GM18907 (cell line): ENCODE measurements at regions not wholly inside any gene's neighbourhood (a gene's known extent, or its start where the extent isn't known, plus 50 kb on each side); places are given as distances from the start of the nearest gene placed in this dataset.
"Not testable (repeated sequence)": the region's sequence is repeated elsewhere in the genome, so short reads cannot be mapped to it uniquely, and the experiment has no call there.

ENCODE experiments used
- ATAC-seq: cut with Tn5 transposase; IDR thresholded peaks from one replicate; pipeline ENCODE4 v1.9.1; 2021; ENCODE audit warnings: mild to moderate bottlenecking, moderate library complexity; ENCODE audit not compliant: unreplicated experiment

DNA sequence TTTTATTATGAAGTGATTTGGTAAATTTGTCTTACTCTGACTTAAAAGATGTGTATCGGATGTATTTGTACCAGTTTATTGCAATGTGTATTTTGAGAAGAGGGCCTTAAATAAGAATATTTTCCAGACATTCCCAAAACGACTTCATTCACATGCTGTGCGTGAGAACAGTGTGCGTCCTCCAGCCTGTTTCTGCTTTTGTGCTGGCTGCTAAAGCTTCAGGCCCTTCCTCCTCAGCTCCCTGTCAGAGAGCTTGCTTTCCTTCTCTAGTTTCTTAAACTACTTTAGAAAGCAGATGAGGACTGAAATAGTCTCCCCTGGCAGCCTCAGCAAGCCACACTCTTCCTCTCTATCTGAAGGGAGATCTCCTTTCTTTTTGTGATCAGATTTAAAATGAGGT lies 157.8 kb downstream of the SAMD5 start:
- ATAC-seq = no peak

DNA sequence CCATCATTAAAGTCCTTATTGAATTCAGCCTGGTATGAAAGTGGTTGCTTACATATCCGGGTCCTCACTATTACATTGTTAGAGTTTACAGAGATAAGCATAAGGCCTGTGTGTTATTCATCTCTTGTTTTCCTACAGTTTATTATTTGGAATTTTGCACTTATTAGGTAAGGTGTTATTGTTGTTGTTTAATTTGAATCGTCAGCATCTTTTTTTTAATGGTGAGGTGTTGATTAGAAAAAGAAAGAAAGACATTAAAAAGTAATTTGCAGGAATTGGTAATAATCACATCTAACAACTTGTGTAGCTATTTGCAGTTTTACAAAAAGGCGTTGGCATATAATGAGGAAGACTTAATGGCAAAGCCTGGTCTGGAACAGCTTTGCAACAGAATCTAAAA lies 158.6 kb downstream of the SAMD5 start:
- ATAC-seq = no peak

DNA sequence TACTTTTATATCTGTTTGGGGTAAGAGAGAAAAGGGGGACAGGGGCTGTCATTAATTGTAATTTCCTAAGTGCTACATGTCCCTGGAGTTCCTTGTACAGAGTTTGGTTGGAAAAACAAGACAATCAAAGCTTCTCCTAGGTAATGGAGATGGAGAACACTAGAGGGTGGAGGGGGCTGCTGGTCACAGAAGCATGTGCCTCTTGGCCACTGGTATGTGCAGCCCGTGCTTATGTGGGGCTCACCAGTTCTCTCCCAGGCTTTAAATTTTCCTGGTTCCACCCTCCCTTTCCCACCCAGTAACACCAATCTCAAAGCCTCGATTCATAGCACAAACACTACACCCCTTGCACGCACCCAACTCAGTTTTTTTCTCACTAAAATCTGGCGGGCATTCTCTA lies 165.6 kb downstream of the SAMD5 start:
- ATAC-seq = no peak

DNA sequence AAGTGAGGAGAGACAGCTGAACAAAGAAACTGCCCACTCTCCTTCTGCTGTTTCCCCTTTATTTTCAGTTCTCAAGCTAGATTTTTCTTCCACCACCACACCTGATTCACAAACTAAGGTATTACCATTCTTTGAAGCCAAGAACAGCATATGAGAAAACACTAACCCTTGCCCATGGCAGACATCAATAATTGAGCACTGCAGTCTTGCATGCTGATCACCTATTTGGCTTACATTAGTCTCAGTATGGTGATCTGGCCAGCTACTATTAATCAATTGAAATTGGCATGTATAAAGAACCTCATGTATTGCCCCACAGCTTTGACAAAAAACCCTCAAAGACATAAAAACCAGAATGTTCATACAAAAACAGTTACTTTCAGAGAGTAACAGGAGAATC lies 166.3 kb downstream of the SAMD5 start:
- ATAC-seq = no peak

DNA sequence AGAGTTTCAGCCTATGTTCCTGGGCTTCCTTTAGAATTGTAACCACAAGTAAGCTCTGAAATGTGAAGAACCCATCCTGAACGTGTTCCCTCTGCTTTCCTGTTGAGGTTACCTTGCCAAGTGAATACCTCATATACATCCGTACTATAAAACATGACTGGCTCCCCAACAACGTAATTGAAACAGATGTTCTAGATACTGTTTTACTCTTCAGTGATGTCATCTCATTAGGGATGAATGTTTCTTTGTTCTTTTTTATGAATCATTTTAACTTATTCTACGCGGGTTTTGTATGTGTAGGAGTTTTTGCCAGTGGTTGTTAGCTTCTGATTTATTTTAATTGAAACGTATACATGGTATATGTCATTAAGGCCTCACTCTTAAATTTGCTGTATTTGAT lies 166.8 kb downstream of the SAMD5 start:
- ATAC-seq = no peak

DNA sequence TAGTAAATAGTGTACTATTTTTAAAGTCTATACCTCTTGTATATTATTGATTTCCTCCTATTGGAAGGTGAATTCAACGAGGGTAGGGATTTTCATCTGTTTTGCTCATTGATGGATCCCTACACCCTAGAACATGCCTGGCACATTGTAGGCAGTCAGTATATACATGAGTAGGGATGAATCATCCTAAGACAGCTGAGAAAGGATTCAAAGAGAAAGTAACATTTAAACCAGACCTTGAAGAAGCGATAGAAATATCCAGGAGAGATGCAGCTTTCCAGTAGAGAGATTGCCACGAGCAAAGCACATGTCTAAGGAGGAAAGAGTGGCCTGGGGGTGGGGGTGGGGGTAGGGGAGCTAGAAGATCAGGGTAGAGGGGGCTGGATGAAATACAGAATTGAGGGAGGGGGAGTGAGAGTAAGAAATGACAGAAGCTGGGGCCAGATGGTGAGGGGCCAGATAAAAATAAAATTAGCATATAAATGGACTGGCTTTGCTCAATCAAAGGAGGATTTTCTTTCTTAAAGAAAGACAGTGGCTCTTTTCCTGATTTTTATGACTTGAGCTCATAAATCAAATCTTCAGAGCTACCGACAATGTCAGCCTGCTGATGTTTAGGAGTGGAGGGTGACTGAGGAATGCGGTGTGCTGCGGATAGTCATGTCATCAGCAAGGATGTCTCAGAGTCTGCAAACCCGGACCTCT lies 168.2 kb downstream of the SAMD5 start:
- no peak for ATAC-seq

DNA sequence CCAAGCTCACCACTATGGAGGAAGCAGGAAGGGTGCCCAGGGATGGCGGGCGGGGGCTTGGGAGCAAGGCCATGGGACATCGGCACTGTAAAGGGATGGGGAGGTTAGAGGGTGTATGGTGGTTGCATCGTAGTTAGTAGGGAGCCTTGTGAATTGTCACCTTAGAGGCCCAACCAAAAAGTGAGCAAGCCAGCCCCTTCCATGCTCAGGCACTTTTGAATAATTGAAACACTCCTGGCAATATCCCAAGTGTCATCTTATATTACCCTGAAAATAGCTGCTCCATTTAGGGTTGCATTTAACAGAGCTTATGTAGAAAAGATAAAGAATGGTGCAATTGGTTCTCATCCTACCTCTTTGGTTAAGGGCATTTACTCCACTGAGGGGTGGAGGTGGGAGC lies 169.2 kb downstream of the SAMD5 start:
- ATAC-seq = no peak

DNA sequence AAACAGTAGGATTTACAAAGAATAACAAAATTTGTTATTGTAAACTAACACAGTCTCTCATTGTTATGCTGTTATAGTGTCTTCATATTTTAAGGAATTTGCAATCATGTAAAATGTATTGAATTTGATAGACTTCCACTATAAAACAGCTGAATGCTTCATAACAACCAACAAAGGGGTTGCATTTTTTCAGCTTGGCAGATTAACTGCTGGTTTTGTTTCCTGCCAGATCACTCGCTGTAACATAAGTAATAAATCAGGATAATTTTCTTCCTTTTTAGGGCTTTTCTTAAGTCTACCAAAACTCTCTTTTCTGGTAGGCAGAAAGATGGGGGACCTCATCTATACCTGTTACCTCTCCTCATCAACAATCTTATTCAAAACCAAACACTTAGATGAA lies 169.8 kb downstream of the SAMD5 start:
- no peak for ATAC-seq

DNA sequence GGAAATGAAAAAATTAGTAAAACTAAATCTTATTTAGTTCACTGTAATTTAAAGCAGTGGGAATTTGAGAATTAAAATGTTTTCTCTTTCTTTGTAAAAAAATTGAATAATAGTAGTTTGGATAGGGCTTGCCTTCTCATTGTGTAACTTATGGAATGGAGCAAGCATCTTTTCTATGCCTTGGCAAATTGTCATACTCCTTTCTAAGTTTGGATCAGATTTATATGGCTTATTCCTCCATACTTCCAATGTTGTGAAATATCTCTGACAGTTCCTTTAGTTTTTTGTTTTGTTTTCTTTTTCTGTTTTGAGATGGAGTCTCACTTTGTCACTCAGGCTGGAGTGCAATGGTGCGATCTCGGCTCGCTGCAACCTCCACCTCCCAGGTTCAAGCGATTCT lies 176.4 kb downstream of the SAMD5 start:
- ATAC-seq = no peak

DNA sequence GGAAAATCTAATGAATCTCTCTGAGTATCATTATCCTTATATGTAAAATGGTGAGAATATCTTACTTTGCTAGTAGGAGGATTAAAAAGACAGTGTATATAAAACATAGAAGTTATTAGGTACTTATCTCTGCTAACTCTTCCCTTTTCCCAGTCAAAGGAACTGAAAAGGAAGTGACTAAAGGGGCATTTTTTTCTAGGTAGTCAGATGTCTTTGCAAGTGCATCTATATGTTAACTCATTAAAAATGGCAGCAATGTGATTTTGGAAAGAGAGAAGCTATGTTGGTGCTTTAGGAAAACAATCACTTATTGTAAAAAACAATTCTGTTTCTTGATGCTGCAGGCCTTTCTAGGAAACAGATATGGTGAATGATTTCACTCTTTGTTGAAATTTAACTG lies 180.9 kb downstream of the SAMD5 start:
- no peak for ATAC-seq

DNA sequence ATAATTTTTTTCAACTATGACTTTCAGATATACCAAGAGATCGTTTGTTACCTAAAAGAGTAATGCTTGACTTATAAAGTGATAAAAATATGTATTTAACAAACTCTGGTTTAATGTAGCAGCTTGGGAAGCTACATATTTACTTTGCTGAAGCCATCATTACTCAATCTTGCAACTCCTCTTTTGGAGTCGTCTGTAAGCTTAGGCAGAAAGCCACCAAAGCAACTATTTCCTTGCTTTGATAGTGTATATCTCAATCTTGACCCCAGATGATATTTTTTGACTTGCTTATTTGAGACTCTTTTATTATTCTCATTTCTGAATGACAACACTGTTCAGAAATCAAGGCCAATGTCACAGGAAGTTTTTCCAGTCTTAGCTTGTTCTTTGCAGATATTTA lies 183.0 kb downstream of the SAMD5 start:
- ATAC-seq = no peak

DNA sequence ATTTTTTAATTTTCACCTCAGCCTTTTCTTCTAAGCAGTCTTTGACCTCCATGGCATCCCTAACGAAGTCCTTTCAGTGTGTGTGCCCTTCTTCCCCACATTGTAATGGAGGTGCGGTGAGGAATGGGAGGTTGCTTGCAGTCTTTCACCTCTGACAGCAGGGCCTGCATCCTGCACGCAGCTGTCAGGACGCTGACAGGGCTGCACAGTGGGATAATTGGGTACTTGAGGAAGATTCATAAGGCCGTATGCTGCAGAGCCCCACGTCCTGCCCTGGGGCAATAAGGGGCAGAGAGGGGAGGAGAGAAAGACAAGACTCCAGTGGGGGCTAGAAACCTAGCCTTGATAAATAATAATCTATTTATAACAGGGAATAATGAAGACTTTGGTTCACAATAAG lies 184.7 kb downstream of the SAMD5 start:
- ATAC-seq = no peak

DNA sequence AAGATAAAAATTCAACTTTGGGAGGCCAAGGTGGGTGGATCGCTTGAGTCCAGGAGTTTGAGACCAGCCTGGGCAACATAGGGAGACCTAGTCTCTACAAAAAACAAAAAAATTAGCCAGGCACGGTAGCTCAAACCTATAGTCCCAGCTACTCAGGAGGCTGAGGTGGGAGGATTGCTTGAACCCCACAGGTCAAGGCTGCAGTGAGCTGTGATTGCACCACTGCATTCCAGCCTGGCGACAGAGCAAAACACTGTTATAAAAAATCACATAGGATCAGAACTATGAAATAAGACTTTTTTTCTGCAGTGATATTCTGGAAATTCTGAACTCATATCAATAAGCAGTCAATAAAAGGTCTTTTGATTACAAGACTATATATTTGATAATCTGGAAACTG lies 186.1 kb downstream of the SAMD5 start:
- ATAC-seq = not testable (repeated sequence)

DNA sequence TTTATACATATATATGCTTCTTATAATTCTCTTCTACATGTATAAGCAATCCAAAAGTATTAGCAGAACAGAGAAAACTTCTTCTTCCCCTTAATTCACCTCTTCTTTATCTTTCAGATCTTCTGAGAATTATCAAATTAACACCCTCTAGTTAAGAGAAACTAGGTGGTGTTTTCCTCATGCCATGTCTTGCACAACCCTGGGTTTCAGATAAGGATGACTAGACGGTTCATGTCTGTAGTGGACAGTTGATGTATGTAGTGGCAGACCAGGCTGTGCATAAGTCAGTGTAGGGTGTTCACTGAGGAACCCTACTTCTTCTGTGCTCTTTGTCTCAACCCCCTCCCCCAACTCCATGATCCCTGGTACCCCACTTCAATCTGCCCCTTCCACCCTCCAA lies 187.3 kb downstream of the SAMD5 start:
- no peak for ATAC-seq

DNA sequence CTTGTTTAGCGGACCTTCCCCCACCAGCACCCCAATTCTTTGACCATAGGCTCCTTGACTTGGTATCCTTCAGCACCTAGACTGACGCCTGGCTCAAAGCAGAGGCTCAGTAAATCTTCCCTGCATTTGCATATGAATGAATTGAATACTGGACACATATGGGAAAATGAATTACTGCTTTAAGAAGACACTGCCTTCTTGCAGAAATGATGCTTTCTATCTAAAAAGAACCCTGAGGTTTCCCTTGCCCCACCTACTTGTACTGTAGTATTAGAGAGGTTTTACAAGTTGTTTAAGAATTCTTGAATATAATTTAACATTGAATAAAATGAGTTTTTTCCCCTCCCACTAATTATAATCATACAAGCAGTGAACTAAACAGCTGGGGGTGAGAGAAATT lies 190.7 kb downstream of the SAMD5 start:
- ATAC-seq = no peak

DNA sequence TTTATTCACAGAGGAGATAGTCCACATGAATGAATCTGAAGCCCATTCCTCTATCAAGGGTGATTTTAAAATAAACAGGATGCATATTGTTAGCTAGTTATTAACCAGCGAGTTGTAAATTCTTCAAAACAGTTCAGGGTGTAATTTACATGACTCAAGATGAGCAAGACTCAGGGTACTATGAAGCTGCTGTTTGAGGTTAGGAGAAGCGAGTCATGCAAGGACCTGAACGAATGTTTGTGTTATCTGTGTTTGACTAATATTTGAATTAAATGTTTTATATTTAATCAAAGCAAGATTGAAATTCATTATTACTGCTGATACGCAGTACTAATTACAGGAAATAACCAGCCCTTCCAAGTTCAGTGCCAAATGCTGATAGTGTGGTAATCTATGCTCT lies 191.1 kb downstream of the SAMD5 start:
- peak; percentile 47 for ATAC-seq

DNA sequence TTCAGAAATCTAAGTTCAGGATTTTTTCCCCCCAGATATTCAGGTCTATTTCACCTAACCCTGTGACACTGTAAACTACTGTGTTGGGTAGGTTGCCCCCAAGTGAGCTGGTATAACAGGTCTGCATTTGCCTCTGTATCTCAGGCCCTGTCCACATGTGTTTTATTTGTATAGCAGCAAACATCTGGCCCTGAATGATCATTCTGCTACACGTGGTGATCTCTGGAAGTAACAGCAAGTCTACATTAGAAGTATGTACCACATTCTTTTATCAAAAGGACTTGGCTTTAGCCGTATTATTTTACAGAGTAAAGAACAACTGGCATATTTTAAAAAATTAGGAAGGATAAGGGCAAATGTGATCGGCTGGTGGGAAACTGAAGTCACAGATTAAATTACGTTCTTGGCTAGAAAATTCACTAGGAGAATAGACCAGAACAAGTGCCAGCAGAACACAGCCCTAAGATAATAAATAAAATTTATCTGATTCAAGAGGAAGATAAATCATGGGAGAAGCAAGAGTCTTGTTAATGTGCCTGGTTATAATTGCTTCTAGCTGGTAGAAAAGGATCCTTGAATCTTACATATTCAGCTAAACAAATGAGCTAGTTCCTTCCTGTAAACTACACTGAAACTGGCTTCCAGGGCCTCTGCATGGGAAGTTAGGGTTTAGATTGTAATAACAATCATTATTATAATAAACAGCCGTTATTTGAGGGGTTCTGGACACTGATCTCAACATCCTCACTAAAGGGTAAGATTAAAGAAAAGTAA lies 192.1 kb downstream of the SAMD5 start:
- ATAC-seq = no peak

DNA sequence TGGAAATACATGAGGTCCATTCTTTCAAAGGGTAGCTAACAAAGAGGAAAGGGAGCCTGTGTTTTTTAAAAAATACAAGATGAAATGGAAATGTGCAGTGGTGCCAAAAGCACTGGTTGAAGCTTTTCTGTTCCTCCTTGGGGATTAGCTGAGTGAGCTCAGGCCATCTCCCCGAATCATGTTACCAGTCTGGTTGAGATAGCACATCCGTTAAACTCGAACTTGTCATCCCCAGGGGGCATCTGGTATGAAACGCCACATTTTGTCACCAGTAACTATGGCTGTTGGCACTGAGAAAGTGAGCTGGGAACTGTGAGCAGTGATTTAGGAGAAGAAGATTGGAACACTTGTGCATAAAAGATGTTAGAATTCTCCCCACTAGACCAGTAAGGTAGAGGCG lies 196.2 kb downstream of the SAMD5 start:
- no peak for ATAC-seq

DNA sequence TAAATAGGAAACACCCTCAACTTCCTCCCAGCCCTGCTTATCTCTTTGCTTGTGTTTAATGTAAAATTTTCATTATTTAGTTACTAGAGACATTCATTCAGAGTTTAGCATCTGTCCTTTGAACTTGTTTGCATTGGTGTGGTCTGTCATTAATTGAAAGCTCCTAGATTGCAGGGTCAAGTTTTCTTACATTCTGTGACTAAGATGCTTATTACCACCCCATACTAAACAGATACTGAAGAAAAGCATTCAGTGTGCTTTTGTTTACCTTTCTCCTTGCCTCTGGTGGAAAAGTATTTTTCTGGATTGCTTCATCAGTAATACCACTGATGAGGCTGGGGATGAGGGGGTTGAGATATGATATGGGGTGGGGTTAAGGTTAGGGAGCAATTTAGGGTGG lies 199.0 kb downstream of the SAMD5 start:
- ATAC-seq = no peak

DNA sequence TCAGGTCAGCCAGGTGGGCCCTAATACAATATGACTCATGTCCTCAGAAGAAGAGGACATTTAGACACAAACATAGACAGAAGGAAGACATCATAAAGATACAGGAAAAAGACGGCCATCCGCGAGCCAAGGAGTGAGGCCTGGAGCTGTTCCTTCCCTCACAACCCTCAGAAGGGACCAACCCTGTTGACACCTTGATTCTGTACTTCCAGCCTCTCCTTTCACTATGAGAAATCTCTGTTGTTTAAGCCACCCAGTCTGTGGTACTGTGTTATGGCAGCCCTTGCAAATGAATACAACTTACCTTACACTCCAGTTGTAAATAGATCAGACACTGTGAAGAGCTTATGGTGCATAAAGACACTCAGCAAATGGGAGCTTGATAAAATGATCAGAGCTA lies 199.7 kb downstream of the SAMD5 start:
- no peak for ATAC-seq

DNA sequence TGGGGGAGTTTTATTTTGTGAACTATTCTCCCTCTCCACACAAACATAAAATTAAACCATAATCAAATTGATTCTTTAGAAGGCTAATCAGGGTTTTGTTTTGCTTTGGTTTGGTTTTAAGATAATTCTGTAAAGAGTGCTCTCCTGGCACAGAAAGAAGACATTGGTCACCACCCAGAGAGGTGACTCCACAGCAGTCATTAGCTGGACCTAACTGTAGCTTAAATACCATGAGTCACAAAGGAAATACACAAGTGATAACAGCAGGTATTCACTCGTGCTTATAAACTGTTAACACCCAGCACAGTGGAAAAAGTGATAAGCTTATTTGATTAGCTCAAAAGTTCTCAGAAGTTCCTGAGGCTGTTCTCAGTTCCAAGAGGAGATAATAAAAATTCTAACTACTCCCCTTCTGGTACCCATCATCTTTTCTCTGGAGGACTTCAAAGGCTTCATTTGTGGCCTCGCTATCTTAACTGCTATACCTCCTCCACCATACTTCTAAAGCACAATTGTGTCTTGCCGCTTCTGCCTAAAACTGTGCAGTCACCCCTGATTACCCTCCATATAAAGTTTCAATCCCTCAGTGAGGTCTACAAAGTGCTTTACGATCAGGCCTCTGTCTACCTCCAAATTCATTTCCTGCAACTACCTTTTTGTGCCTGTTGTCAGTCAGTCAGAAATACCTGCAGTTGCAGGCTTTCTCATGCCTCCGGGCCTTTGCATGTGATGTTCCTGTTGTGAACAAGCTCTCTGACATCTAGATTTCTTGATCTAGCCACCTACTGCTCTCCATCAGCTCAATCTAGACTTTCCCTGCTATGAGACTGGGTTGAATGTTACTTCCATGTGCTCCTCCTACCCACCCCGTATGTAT lies 201.1 kb downstream of the SAMD5 start:
- no peak for ATAC-seq

DNA sequence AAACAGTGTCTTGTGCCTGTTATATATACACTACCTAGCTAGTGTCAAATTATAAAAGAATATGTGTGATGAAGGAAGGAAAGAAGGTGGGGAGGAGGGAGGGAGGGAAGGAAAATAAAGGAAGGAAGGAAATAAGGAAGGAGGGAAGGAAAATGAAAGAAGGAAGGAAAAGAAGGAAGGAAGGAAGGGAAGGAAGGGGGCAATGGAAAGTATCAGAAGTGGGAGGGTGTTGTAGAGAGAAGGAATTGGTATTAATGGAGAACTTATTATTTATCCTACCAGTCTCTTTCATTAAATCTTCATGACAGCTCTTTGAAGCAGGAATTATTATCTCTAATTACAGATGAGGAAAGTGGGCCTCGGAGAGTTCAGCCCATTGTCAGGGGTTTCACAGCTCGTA lies 202.4 kb downstream of the SAMD5 start:
- ATAC-seq = no peak
